ENCODE measurements at regions not wholly inside any gene's neighbourhood (a gene's known extent, or its start where the extent isn't known, plus 50 kb on each side); places are given as distances from the start of the nearest gene placed in this dataset.

DNA sequence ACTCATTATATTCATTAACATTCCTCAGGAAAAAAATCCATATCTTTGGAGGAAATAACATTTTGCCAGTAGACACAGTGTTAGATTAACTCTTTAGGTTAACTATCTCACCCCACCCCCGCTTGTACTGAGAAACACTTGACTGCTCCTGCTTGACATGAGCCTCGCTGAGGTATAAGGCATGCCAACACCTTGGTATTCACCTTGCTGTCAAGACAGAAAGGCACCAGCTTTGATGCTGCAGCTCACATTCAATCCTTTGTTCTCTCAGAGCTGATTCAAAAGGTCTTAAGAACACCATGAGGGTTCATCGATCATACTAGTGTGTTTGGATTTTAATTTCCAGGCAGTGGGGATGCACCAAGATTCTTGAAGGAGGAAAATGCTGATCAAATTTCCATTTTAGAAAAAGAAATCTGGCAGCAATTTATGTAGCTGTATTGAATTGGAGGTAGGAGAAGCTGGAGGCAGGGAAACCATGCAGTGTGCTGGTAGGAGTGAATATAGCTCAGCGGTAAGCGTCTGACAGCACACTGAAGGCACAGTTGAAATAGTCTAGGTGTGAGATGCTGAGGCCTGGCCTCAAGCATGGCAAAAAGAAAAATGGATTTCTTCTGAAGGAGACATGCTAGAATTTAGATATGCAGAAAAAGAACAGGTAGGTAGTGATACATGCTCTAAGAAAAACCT, 108.0 kb upstream of the ST6GALNAC5 start:
- H3K36me3 ChIP-seq (ENCODE audit: control insufficient read depth in 5 of 5, insufficient read depth in 5 of 5, low read length in 5 of 5): no peaks in the 10 kb centered on the region
- no peak overlapping the region for H3K9ac ChIP-seq (ENCODE audit: low read length in 5 of 5)
- H3K4me1 ChIP-seq (ENCODE audit: control insufficient read depth in 5 of 5, insufficient read depth in 5 of 5, low read length in 5 of 5): peaks cover 0 to 7% (median 6%) of the 10 kb centered on the region in 5 donors
- no peak overlapping the region for H3K27ac ChIP-seq (ENCODE audit: low read depth, low read length)
- no peaks in the 10 kb centered on the region for H3K27me3 ChIP-seq (ENCODE audit: control insufficient read depth in 5 of 5, insufficient read depth in 4 of 5, low read length in 5 of 5)
- H3K4me3 ChIP-seq (ENCODE audit: low read depth in 1 of 5, low read length in 5 of 5): no peak overlapping the region
- no peaks in the 10 kb centered on the region for H3K9me3 ChIP-seq (ENCODE audit: control insufficient read depth in 5 of 5, low read length in 5 of 5)

DNA sequence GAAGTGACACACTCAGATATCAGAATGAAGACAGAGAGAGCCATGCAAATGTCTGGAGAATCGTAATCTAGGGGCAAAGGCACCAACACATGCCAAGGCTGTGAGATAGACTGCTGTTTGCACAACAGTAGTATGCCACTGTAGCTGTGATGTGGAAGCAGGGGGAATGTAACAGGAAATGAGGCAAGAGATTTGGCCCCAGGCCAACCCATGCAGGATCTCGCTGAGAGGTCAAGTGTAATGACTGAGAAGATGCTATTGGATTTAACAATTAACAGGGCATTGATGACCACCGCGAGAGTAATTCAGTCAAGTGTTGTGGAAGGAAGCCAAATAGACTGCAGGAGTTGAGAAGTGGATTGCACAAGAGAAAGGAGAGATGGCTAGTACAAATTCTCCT, 107.3 kb upstream of the ST6GALNAC5 start:
- no peak overlapping the region for H3K27ac ChIP-seq (ENCODE audit: low read depth, low read length)
- H3K9ac ChIP-seq (ENCODE audit: low read length in 5 of 5): no peak overlapping the region
- no peaks in the 10 kb centered on the region for H3K9me3 ChIP-seq (ENCODE audit: control insufficient read depth in 5 of 5, low read length in 5 of 5)
- H3K27me3 ChIP-seq (ENCODE audit: control insufficient read depth in 5 of 5, insufficient read depth in 4 of 5, low read length in 5 of 5): no peaks in the 10 kb centered on the region
- H3K4me1 ChIP-seq (ENCODE audit: control insufficient read depth in 5 of 5, insufficient read depth in 5 of 5, low read length in 5 of 5): peaks cover 0 to 7% (median 7%) of the 10 kb centered on the region in 5 donors
- H3K4me3 ChIP-seq (ENCODE audit: low read depth in 1 of 5, low read length in 5 of 5): no peak overlapping the region
- H3K36me3 ChIP-seq (ENCODE audit: control insufficient read depth in 5 of 5, insufficient read depth in 5 of 5, low read length in 5 of 5): no peaks in the 10 kb centered on the region

DNA sequence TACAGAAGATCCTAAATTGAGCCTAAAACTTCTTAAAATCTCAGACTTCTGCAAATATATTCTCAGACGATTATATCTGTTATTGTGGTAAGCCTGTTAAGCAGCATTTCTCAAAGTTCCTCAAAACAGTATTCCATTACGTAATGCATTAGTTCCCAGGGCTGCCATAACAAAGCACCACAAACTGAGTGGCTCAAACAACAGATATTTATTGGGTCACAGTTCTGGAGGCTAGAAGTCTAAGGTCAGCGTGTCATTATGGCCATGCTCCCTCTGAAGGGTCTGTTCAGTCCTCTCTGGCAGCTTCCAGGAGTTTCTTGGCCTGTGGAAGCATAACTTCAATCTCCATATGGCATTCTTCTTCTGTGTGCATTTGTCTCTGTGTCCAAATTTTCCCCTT, 103.5 kb upstream of the ST6GALNAC5 start:
- peaks cover 0 to 8% (median 7%) of the 10 kb centered on the region in 5 donors for H3K4me1 ChIP-seq (ENCODE audit: control insufficient read depth in 5 of 5, insufficient read depth in 5 of 5, low read length in 5 of 5)
- H3K9ac ChIP-seq (ENCODE audit: low read length in 5 of 5): no peak overlapping the region
- H3K27ac ChIP-seq (ENCODE audit: low read depth, low read length): no peak overlapping the region
- peaks cover 0 to 3% (median 0%) of the 10 kb centered on the region in 5 donors for H3K27me3 ChIP-seq (ENCODE audit: control insufficient read depth in 5 of 5, insufficient read depth in 4 of 5, low read length in 5 of 5)
- no peak overlapping the region for H3K4me3 ChIP-seq (ENCODE audit: low read depth in 1 of 5, low read length in 5 of 5)
- no peaks in the 10 kb centered on the region for H3K36me3 ChIP-seq (ENCODE audit: control insufficient read depth in 5 of 5, insufficient read depth in 5 of 5, low read length in 5 of 5)
- no peaks in the 10 kb centered on the region for H3K9me3 ChIP-seq (ENCODE audit: control insufficient read depth in 5 of 5, low read length in 5 of 5)

DNA sequence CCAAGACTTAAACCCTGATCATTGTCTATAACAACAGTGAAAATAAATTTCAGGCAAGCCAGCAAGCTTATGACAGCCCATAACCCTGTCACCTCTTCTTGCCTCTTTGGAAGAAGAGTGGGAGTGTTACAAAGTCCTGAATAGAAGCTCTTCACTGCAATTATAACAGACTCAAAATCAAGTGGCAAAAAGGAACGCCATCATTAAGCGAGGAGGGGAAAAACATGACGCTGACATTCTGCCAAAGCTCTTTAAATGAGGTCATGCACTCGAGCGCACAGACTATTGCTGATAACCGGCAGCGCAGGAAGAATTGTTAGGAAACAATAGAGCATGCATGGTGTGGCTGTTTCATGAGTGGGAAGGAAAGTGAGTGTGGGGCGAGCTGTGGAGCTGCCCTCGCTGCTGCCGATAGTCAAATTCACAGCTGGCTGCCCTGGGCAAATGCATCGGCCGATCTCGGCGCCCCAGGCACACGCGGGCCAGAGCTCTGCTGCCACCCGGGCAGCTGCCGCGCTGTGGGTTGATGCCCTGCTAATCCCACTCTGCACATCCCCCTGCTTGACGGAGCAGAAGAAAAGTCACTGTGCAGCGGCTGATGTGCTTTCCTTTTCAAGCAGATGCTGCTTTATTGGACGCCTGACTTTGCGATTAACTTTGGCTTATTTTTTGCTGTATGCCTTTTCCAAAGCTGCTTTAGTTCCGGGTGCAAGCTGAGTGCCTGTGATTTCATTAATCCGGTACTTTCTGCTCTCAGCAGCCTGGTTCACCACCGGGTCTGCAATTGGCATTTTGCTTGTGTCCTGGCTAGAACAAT, 102.4 kb upstream of the ST6GALNAC5 start:
- peaks cover 0 to 3% (median 0%) of the 10 kb centered on the region in 5 donors for H3K27me3 ChIP-seq (ENCODE audit: control insufficient read depth in 5 of 5, insufficient read depth in 4 of 5, low read length in 5 of 5)
- H3K36me3 ChIP-seq (ENCODE audit: control insufficient read depth in 5 of 5, insufficient read depth in 5 of 5, low read length in 5 of 5): no peaks in the 10 kb centered on the region
- H3K9ac ChIP-seq (ENCODE audit: low read length in 5 of 5): no peak overlapping the region
- H3K27ac ChIP-seq (ENCODE audit: low read depth, low read length): no peak overlapping the region
- no peaks in the 10 kb centered on the region for H3K9me3 ChIP-seq (ENCODE audit: control insufficient read depth in 5 of 5, low read length in 5 of 5)
- peaks cover 0 to 4% (median 0%) of the 10 kb centered on the region in 5 donors for H3K4me1 ChIP-seq (ENCODE audit: control insufficient read depth in 5 of 5, insufficient read depth in 5 of 5, low read length in 5 of 5)
- H3K4me3 ChIP-seq (ENCODE audit: low read depth in 1 of 5, low read length in 5 of 5): peak overlapping the region in 3 of 5 donors; percentile 32 to 45 (median 37)

DNA sequence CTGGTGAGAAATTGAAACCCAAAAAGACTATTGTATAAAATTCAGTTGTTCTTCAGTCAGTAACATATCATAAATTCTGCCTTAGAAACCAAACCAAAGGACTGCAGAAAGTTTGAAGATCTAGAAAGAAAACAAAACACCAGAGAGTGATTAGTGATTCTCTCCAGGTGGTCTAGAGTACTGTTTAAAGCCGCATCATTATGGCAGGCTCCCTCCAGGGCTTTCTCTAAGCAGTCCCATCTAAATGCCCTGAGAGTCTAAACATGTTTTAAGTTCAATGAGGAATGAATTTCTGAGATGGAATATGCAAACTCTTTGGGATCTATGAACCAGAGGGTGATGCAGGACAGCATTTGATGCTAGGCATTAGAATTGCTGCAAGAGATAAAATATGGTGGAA, 100.9 kb upstream of the ST6GALNAC5 start:
- H3K27me3 ChIP-seq (ENCODE audit: control insufficient read depth in 5 of 5, insufficient read depth in 4 of 5, low read length in 5 of 5): peaks cover 0 to 3% (median 0%) of the 10 kb centered on the region in 5 donors
- no peaks in the 10 kb centered on the region for H3K9me3 ChIP-seq (ENCODE audit: control insufficient read depth in 5 of 5, low read length in 5 of 5)
- H3K27ac ChIP-seq (ENCODE audit: low read depth, low read length): no peak overlapping the region
- no peak overlapping the region for H3K4me3 ChIP-seq (ENCODE audit: low read depth in 1 of 5, low read length in 5 of 5)
- no peaks in the 10 kb centered on the region for H3K36me3 ChIP-seq (ENCODE audit: control insufficient read depth in 5 of 5, insufficient read depth in 5 of 5, low read length in 5 of 5)
- H3K4me1 ChIP-seq (ENCODE audit: control insufficient read depth in 5 of 5, insufficient read depth in 5 of 5, low read length in 5 of 5): peaks cover 0 to 3% (median 0%) of the 10 kb centered on the region in 5 donors
- no peak overlapping the region for H3K9ac ChIP-seq (ENCODE audit: low read length in 5 of 5)

DNA sequence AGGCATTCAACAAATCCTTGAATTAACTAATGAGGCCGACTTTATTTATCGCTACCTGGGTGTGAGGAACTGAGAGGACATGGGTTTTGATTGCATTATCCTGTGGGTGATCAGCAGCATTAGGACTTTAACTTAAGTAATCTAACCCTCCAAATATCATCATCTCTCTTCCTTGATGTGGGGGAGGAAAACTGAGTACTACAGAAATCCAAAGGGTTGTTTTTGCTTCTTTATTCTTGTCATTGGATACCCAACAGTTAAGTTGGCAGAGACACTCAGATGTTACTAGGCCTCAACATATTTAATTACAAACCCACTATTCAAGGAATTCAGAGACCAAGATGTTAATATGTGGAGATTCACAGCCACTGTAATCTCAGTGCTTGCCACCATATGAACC, 97.4 kb upstream of the ST6GALNAC5 start:
- no peaks in the 10 kb centered on the region for H3K9me3 ChIP-seq (ENCODE audit: control insufficient read depth in 5 of 5, low read length in 5 of 5)
- H3K27me3 ChIP-seq (ENCODE audit: control insufficient read depth in 5 of 5, insufficient read depth in 4 of 5, low read length in 5 of 5): peaks cover 0 to 3% (median 0%) of the 10 kb centered on the region in 5 donors
- H3K4me3 ChIP-seq (ENCODE audit: low read depth in 1 of 5, low read length in 5 of 5): no peak overlapping the region
- no peaks in the 10 kb centered on the region for H3K36me3 ChIP-seq (ENCODE audit: control insufficient read depth in 5 of 5, insufficient read depth in 5 of 5, low read length in 5 of 5)
- H3K27ac ChIP-seq (ENCODE audit: low read depth, low read length): no peak overlapping the region
- H3K9ac ChIP-seq (ENCODE audit: low read length in 5 of 5): no peak overlapping the region
- H3K4me1 ChIP-seq (ENCODE audit: control insufficient read depth in 5 of 5, insufficient read depth in 5 of 5, low read length in 5 of 5): peaks cover 0 to 2% (median 0%) of the 10 kb centered on the region in 5 donors

DNA sequence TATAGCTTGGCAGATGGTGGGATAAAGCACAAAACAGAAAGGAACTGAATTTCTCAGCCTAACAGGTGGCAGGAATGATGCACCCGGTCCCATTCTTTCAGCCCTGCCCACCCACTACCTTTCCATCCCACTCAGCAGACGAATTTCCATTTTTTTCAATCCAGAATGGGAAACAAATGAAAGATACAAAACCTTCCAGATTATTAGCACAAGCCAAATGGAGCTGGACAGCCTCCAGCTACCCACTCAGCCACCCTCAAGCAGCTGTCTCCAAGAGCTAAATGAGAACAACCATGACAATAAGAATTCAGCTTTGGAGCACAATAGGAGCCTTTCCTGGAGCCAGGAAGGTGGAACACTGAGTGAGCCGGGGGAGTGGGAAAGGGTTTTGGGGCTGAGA, 96.3 kb upstream of the ST6GALNAC5 start:
- no peaks in the 10 kb centered on the region for H3K4me1 ChIP-seq (ENCODE audit: control insufficient read depth in 5 of 5, insufficient read depth in 5 of 5, low read length in 5 of 5)
- no peak overlapping the region for H3K9ac ChIP-seq (ENCODE audit: low read length in 5 of 5)
- H3K4me3 ChIP-seq (ENCODE audit: low read depth in 1 of 5, low read length in 5 of 5): no peak overlapping the region
- H3K36me3 ChIP-seq (ENCODE audit: control insufficient read depth in 5 of 5, insufficient read depth in 5 of 5, low read length in 5 of 5): no peaks in the 10 kb centered on the region
- peaks cover 0 to 3% (median 0%) of the 10 kb centered on the region in 5 donors for H3K27me3 ChIP-seq (ENCODE audit: control insufficient read depth in 5 of 5, insufficient read depth in 4 of 5, low read length in 5 of 5)
- H3K9me3 ChIP-seq (ENCODE audit: control insufficient read depth in 5 of 5, low read length in 5 of 5): no peaks in the 10 kb centered on the region
- no peak overlapping the region for H3K27ac ChIP-seq (ENCODE audit: low read depth, low read length)

DNA sequence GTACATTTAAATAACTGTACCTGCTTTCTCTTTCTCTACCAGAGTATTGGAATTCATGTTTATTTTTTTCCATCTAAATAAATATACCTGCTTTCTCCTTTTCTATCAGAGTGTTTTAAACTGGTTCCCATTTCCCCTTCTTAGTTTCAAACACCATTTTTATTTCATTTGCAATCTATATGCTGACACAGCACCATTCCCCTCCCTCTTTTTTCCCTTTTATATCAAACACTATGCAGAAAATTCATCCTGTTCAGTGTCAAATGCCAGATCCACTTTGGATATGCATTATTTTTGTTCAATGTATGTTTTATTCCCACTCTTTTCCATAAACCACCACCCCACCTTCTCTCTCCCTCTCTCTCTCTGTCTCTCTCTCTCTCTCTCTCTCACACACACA, 85.8 kb upstream of the ST6GALNAC5 start:
- H3K36me3 ChIP-seq (ENCODE audit: control insufficient read depth in 5 of 5, insufficient read depth in 5 of 5, low read length in 5 of 5): no peaks in the 10 kb centered on the region
- no peaks in the 10 kb centered on the region for H3K27me3 ChIP-seq (ENCODE audit: control insufficient read depth in 5 of 5, insufficient read depth in 4 of 5, low read length in 5 of 5)
- H3K9me3 ChIP-seq (ENCODE audit: control insufficient read depth in 5 of 5, low read length in 5 of 5): peaks cover 0 to 4% (median 0%) of the 10 kb centered on the region in 5 donors
- H3K27ac ChIP-seq (ENCODE audit: low read depth, low read length): no peak overlapping the region
- H3K4me1 ChIP-seq (ENCODE audit: control insufficient read depth in 5 of 5, insufficient read depth in 5 of 5, low read length in 5 of 5): no peaks in the 10 kb centered on the region
- no peak overlapping the region for H3K4me3 ChIP-seq (ENCODE audit: low read depth in 1 of 5, low read length in 5 of 5)
- H3K9ac ChIP-seq (ENCODE audit: low read length in 5 of 5): no peak overlapping the region

DNA sequence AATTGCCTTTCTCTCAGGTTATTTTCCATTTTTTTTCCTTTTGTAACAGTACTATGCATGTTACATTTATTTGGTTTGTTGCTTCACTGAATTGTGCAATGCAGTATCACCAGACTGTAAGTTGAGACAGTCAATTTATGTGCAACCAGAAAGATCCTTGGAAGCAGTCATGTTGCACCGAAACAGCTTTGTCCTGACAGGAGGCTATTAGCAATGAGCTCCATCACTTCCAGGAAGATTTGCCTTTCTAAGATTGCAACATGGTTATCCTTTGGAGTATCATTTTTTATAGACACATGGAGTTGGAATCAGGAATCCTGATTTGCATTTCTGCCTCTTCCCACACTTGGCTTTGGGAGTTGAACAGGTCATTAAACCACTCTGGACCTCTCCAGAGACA, 84.5 kb upstream of the ST6GALNAC5 start:
- Histone ChIP-seq H3K27ac (ENCODE audit: low read depth, low read length) (no peak overlapping the region), H3K9ac (ENCODE audit: low read length in 5 of 5) (no peak overlapping the region), H3K9me3 (ENCODE audit: control insufficient read depth in 5 of 5, low read length in 5 of 5) (peaks cover 0 to 4% (median 0%) of the 10 kb centered on the region in 5 donors), H3K27me3 (ENCODE audit: control insufficient read depth in 5 of 5, insufficient read depth in 4 of 5, low read length in 5 of 5) (no peaks in the 10 kb centered on the region), H3K36me3 (ENCODE audit: control insufficient read depth in 5 of 5, insufficient read depth in 5 of 5, low read length in 5 of 5) (no peaks in the 10 kb centered on the region), H3K4me3 (ENCODE audit: low read depth in 1 of 5, low read length in 5 of 5) (no peak overlapping the region), H3K4me1 (ENCODE audit: control insufficient read depth in 5 of 5, insufficient read depth in 5 of 5, low read length in 5 of 5) (no peaks in the 10 kb centered on the region)

DNA sequence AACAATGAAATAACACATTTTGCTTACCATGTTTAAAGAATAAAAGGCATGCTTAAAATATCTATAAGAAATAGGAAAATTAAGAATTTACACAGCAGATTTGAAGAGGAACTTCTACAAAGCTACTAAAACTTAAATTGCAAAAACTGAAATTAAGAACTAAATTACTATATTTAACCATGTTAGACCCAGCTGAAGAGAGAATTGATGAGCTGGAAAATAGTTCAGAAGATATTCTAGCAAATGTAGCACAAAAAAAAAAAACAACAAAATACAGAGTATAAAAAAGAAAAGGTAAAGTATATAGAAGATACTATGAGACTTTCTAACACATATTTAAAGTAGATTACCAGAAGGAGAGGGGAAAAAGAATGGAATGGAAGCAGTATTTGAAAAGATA, 82.8 kb upstream of the ST6GALNAC5 start:
- no peaks in the 10 kb centered on the region for H3K36me3 ChIP-seq (ENCODE audit: control insufficient read depth in 5 of 5, insufficient read depth in 5 of 5, low read length in 5 of 5)
- H3K9ac ChIP-seq (ENCODE audit: low read length in 5 of 5): no peak overlapping the region
- H3K4me3 ChIP-seq (ENCODE audit: low read depth in 1 of 5, low read length in 5 of 5): no peak overlapping the region
- no peaks in the 10 kb centered on the region for H3K27me3 ChIP-seq (ENCODE audit: control insufficient read depth in 5 of 5, insufficient read depth in 4 of 5, low read length in 5 of 5)
- H3K4me1 ChIP-seq (ENCODE audit: control insufficient read depth in 5 of 5, insufficient read depth in 5 of 5, low read length in 5 of 5): no peaks in the 10 kb centered on the region
- H3K27ac ChIP-seq (ENCODE audit: low read depth, low read length): no peak overlapping the region
- H3K9me3 ChIP-seq (ENCODE audit: control insufficient read depth in 5 of 5, low read length in 5 of 5): peaks cover 0 to 4% (median 0%) of the 10 kb centered on the region in 5 donors

All from subcutaneous abdominal adipose tissue (tissue), 5 donors.